ENCODE measurements at regions not wholly inside any gene's neighbourhood (a gene's known extent, or its start where the extent isn't known, plus 50 kb on each side); places are given as distances from the start of the nearest gene placed in this dataset.

DNA sequence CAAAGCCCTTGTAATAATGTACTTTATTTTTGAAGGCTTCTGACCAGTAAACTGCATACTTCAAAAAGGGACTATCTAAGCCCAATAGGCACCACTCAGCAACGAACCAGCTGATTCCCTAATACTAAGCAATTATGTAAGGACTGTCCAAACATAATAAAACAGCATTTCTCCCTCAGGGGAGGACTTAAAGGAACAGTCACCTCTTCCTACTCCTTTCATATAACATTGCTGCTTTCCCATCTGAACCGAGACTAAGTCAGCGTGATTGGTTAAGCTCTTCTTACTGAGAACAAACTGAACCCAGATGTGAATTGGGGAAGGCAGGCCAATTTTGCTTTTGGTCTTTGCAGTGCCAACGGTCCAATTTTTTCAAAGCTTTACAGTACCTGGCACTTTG lies 420.0 kb downstream of the METTL15 start:
- no peak for DNase-seq (ENCODE audit: low spot score)

- no peak for DNase-seq (ENCODE audit: low spot score)
Observed at GRCh38 chr11:28526406-28526751, 418.2 kb downstream of the METTL15 start.

GRCh38 chr11:28525636-28526405 lies 417.6 kb downstream of the METTL15 start:
- no peak for DNase-seq (ENCODE audit: low spot score)

- no peak for DNase-seq (ENCODE audit: low spot score)
Observed at GRCh38 chr11:28524098-28524497, 415.9 kb downstream of the METTL15 start.

GRCh38 chr11:28521075-28521474 lies 412.9 kb downstream of the METTL15 start:
- DNase-seq (ENCODE audit: low spot score), result no peak

DNA sequence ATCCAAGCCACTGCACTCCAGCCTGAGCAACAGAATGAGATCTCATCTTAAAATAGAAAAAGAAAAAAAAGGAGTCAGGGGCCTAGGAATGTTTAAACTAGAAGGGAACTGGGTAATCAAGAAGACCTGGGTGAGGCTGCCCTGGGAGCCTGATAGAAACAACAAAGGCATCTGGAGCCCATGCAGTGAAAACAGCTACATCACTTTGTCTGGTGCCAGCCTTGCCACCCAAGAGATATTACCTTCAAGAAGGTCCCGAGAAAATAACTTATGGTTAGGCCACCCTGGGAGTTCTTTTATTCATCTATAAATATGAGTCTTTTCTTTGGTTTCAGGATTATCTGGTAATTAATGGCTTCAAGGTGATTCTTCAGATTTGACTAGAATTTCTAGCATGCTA lies 412.1 kb downstream of the METTL15 start:
- no peak for DNase-seq (ENCODE audit: low spot score)

DNA sequence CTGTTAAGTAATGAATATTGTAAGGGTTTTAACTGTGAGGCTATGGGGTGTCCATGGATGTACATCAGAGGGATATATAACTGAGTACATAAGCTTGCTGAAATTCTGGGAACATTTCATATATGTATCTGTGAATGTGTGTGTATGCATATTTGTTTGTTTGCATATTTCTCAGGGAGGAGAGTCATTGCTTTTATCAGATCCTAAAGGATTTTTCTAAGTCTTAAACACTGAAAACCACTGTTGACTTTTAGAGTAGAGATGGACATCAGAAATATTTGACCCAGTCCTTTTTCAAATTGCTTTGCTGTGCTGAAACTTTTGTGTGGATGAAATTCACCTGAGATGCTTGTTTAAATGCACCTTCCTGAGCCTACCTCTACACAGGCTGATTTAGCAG lies 410.6 kb downstream of the METTL15 start:
- no peak for DNase-seq (ENCODE audit: low spot score)

DNA sequence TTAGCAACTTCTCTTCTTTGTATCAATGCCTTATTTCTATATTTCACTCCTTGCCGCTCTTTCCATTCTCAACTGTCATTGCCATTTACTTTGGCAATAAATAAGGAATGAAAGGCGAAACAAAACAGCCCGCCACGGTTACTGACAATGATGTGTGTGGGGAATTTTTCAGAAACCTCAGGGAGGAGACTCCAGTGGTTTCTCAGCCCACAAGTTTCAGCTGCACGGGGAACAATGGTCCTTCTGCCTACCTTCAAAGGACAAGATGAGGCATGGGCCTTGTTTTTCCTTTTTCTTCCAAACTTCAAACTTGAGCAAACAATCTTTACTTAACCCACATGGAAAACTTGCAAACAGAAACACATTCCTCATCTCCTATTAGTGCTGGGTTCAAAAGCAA lies 409.4 kb downstream of the METTL15 start:
- DNase-seq (ENCODE audit: low spot score), result no peak

GRCh38 chr11:28514391-28514790 lies 406.2 kb downstream of the METTL15 start:
- DNase-seq (ENCODE audit: low spot score), result no peak

DNA sequence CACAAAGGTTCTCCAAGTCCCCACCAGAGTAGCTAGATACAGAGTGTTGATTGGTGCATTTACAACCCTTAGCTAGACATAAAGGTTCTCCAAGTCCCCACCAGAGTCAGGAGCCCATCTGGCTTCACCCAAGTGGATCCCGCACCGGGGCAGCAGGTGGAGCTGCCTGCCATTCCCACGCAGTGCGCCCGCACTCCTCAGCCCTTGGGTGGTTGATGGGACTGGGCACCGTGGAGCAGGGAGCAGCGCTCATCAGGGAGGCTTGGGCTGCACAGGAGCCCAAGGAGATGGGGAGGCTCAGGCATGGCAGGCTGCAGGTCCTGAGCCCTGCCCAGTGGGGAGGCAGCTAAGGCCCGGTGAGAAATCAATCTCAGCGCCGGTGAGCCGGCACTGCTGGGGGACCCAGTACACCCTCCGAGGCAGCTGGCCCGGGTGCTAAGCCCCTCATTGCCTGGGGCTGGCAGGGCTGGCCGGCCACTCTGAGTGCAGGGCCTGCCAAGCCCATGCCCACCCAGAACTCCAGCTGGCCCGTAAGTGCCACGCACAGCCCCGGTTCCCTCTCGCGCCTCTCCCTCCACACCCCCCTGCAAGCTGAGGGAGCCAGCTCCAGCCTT lies 404.1 kb downstream of the METTL15 start:
- DNase-seq (ENCODE audit: low spot score), result no peak

DNA sequence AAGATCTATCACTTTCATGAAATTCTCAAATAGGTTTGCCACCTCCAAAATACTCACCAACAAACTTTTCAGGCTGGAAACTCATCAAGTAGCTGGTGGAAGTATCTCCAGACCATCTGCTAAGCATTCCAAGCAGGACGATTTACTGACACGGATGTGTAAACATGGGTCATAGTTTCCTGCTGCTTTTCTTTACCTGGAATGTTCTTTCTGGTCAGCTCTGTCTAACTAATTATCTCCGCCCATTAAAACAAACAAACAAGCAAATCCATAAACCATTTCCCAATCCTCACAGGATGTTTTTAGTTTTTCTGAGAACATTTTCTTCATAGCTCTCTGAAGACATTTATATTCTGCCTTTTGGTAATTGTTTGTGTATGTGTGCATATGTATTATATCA lies 397.0 kb downstream of the METTL15 start:
- no peak for DNase-seq (ENCODE audit: low spot score)

GRCh38 chr11:28504555-28505110 lies 396.4 kb downstream of the METTL15 start:
- DNase-seq (ENCODE audit: low spot score), result no peak

DNA sequence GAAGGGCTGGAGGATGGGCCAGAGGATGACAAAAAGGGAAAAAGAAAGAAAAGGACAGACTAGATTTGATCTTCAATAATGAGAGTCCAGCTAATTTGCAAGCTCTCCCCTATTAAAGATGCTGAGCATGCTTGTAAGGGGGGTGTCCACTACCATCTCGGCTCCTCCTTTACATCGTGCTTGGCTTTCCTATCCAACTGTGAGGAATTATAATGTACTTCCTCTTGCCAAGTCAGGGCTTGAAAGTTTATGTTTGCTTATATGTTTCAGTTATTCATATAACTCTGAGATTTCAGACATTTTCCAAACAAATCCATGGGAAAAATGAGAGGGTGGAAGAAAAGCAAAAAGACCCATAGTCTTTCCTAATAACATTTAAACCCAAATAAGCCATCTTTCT lies 387.1 kb downstream of the METTL15 start:
- DNase-seq (ENCODE audit: low spot score), result no peak

DNA sequence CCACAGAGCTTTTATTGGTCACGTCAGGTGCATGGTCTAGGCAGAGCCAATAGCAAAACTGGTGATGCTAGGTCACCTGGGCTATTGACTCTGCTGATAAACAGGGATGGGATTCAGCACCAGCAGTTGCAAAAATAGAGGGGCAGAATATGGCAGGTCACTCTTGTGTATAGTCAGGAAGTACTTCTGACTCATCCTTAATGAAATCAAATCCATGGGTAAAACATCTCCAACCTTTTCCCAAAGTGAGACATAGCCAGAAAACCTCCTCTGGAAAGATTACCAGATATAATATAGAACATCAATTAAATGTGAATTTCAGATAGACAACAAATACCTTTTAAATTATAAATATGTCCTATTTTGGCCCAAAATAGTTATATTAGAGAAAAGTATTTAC lies 383.2 kb downstream of the METTL15 start:
- DNase-seq (ENCODE audit: low spot score), result no peak

GRCh38 chr11:28490773-28491382 lies 382.7 kb downstream of the METTL15 start:
- no peak for DNase-seq (ENCODE audit: low spot score)

GRCh38 chr11:28488336-28488735 lies 380.1 kb downstream of the METTL15 start:
- no peak for DNase-seq (ENCODE audit: low spot score)

GRCh38 chr11:28483072-28483867 lies 375.1 kb downstream of the METTL15 start:
- DNase-seq (ENCODE audit: low spot score), result no peak

GRCh38 chr11:28482666-28483065 lies 374.5 kb downstream of the METTL15 start:
- no peak for DNase-seq (ENCODE audit: low spot score)

- DNase-seq (ENCODE audit: low spot score), result no peak
Observed at GRCh38 chr11:28481616-28482480, 373.7 kb downstream of the METTL15 start.

- DNase-seq (ENCODE audit: low spot score), result no peak
Observed at GRCh38 chr11:28480406-28480805, 372.2 kb downstream of the METTL15 start.

DNA sequence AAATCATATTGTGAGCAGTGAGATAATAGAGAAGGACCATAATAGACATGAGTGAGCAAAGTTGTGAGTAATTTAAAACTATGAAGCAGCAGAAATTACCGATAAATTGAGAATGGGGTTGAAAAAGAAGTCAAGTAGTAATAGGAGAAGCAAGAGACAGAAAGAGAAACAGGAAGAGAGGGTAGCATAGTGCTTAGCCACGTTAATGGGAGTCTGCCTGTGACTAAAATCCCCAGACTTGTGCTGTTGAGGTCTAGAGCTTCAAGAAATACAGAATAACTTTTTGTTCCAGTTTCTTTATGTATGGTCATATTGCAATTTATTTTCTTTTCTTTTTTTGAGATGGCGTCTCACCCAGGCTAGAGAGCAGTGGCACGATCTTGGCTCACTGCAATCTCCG lies 368.7 kb downstream of the METTL15 start:
- no peak for DNase-seq (ENCODE audit: low spot score)
